D721Med (cell line): ENCODE measurements at regions not wholly inside any gene's neighbourhood (a gene's known extent, or its start where the extent isn't known, plus 50 kb on each side); places are given as distances from the start of the nearest gene placed in this dataset.

ENCODE experiments used
- DNase-seq: peaks from one replicate; pipeline ENCODE4 v3.0.0; 2011; ENCODE audit warnings: low spot score; ENCODE audit not compliant: insufficient read length
- FAIRE-seq: peaks from 2 replicates; lab custom pipeline; 2011; peaks lifted over from hg19 to GRCh38; lab: Jason Lieb, UNC
- CTCF ChIP-seq: IDR thresholded peaks from 2 replicates; pipeline ENCODE4 v1.5.1; 2012; ENCODE audit warnings: mild to moderate bottlenecking, control low read depth; ENCODE audit not compliant: insufficient read depth; ENCODE audit errors: missing control alignments

- DNase-seq (no peak), FAIRE-seq (no peak)
- no peak for TF ChIP-seq CTCF
Observed at GRCh38 chr4:136965478-136965877, 566.8 kb downstream of the PCDH18 start.

DNA sequence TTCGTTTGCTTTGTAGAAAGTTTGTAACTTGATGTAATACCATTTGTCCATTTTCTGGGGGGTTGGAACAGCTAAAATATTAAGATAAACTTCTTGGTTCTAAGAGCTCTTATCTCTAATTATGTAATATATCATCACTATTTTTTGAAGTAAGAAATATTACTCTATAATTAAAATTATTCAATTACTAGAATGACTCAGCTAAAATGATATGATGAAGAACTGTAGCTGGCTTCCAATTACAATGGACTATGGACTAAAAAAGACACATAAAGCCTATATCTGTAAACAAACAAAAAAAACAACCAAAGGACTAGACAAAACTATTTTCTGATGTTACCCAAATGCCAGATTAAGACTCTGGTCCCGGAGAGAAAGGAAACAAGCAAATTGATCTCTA, 569.4 kb downstream of the PCDH18 start:
- no peak for DNase-seq
- TF ChIP-seq CTCF: no peak
- no peak for FAIRE-seq

- TF ChIP-seq CTCF: no peak
- FAIRE-seq (no peak), DNase-seq (no peak)
Observed at GRCh38 chr4:136946307-136946907, 585.9 kb downstream of the PCDH18 start.

GRCh38 chr4:136939781-136940180, 592.5 kb downstream of the PCDH18 start:
- no peak for TF ChIP-seq CTCF
- DNase-seq (no peak), FAIRE-seq (no peak)

GRCh38 chr4:136935871-136936270, 596.4 kb downstream of the PCDH18 start:
- DNase-seq (no peak), FAIRE-seq (no peak)
- TF ChIP-seq CTCF: no peak

DNA sequence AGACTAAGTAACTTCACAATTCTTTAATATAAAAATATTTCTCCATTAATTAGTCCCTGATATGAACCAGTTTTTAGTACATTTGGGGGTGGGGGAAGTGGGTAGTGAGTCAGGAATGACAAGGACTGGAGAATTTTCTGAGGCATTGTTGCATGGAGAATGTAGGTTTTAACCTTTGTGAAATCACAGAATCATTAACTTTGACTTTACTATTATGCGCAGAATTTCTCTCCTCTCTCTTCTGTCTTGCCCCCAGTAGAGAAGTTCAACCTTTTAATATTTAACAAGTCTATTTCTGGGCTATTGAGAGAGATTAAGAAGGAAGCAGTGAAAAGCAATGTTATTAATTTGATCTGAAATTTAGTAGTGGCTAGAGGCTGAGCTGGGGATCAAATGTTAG, 597.0 kb downstream of the PCDH18 start:
- DNase-seq (no peak), FAIRE-seq (no peak)
- no peak for TF ChIP-seq CTCF

DNA sequence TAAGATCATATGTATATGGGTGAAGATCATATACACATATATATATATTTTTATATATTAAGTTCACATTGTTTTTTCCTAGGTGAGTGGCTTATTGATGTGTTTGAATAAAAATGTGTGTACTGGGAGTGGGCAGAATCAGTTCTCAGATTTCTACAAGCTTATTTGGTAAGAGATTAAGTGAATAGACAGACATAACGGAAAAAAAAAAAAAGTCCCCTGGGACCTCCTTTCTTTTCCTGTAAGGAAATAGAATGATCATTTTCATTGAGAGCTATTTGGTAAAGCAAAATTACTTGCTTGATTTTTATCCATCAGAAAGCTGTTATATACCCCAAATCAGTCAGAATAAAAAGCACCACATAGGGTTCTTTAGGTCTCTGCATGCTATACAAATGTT, 597.7 kb downstream of the PCDH18 start:
- FAIRE-seq (no peak), DNase-seq (no peak)
- TF ChIP-seq CTCF: no peak
